ENCODE measurements at regions not wholly inside any gene's neighbourhood (a gene's known extent, or its start where the extent isn't known, plus 50 kb on each side); places are given as distances from the start of the nearest gene placed in this dataset.
"Not testable (repeated sequence)": the region's sequence is repeated elsewhere in the genome, so short reads cannot be mapped to it uniquely, and the experiment has no call there.

- H3K4me3 ChIP-seq (ENCODE audit: low read depth, poor library complexity, severe bottlenecking) = no peak overlapping the region
- intact Hi-C loops (cut with DNase I; ENCODE audit: low total_unique reads) = no loop called here
- DNase-seq (ENCODE audit: low spot score in 2 of 2) = no peak
- WGBS, 2 donors = 87 to 95% methylated on average over 2 of the region's 2 CpGs
- TF ChIP-seq CTCF (IDR thresholded peaks at IDR 0.05) (no peak), POLR2A (IDR thresholded peaks at IDR 0.05) (no peak)
Measured at GRCh38 chr7:13604178-13604577, 385.3 kb downstream of the ETV1 start.

- DNase-seq (ENCODE audit: low spot score in 2 of 2) = no peak
- no peak overlapping the region for H3K4me3 ChIP-seq (ENCODE audit: low read depth, poor library complexity, severe bottlenecking)
- TF ChIP-seq POLR2A (IDR thresholded peaks at IDR 0.05) (no peak), CTCF (IDR thresholded peaks at IDR 0.05) (no peak)
- intact Hi-C loops (cut with DNase I; ENCODE audit: low total_unique reads) = no loop called here
Measured at GRCh38 chr7:13610372-13610771, 379.1 kb downstream of the ETV1 start.

DNA sequence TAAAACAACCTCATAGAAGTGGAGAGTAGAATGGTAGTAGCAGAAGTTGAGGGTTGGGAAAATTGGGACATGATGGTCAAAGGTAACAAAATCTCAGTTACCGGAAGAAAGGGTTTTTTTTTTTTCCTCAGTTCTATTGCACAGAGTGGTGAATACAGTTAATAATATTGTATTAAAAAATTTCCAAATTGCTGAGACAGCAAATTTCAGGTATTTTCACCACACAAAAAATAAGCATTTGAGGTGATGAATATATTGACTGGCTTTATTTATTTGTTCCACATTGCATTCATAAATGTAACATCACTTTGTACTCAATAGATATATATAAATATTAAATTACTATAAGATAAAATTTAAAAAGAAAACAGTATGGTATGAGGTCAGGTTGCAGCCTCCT is 373.8 kb downstream of the ETV1 start:
- TF ChIP-seq POLR2A (IDR thresholded peaks at IDR 0.05) (no peak), CTCF (IDR thresholded peaks at IDR 0.05) (no peak)
- WGBS, 2 donors = 93 to 96% methylated on average over 1 of the region's 1 CpG
- H3K4me3 ChIP-seq (ENCODE audit: low read depth, poor library complexity, severe bottlenecking) = no peak overlapping the region
- no peak for DNase-seq (ENCODE audit: low spot score in 2 of 2)
- intact Hi-C loops (cut with DNase I; ENCODE audit: low total_unique reads) = no loop called here

DNA sequence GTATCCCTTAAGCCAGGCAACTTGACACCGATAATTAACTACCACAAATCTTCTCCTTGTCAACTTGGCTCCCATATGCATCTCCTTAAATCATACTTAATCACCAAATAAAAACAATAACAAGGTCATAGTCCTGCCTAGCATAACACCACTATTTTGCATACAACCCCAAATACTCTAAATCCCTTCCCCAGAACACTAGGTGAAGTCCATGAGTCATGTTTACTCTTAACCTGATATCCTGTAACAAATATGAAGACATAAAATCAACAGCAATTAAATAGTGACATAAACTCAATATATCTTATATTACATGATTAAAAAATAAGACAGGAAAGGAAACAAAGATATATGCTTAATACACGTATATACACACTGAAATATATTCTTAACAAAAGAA is 362.0 kb downstream of the ETV1 start:
- 83 to 87% methylated on average over 2 of the region's 2 CpGs for WGBS, 2 donors
- H3K4me3 ChIP-seq (ENCODE audit: low read depth, poor library complexity, severe bottlenecking) = no peak overlapping the region
- no peak for DNase-seq (ENCODE audit: low spot score in 2 of 2)
- intact Hi-C loops (cut with DNase I; ENCODE audit: low total_unique reads) = no loop called here
- TF ChIP-seq CTCF (IDR thresholded peaks at IDR 0.05) (no peak), POLR2A (IDR thresholded peaks at IDR 0.05) (no peak)

DNA sequence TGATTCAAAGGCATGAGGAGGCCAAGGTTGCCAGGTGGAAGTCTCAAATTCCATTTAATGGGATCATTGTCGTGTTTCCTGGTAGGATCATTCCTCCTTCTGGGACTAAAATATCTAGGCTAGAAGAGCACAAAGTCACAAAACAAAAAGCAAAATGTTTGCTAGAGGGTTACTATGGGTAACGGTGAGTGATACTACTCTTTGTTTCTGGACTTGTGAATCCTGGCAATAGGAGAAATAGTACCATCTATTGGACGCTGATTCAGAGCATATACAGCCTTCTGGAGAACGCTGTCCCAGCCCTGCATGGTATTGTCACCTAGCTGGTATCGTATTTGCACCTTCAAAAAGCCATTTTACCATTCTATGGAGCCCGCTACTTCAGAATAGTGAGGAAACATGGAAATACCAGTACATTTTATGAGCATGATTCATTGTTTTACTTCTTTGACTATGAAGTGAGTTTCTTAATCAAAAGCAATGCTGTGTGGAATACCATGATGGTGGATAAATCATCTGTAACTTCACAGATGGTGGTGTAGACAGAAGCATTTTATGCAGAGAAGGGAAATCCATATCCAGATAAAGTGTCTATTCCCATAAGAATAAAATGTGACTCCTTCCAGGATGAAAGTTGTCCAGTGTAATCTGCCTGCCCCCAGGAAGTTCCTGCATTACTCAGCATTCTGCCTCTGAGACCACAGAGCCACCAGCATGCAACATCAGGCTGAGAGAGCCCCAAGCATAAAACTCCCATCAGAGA is 361.0 kb downstream of the ETV1 start:
- no peak overlapping the region for H3K4me3 ChIP-seq (ENCODE audit: low read depth, poor library complexity, severe bottlenecking)
- DNase-seq (ENCODE audit: low spot score in 2 of 2) = no peak
- TF ChIP-seq POLR2A (IDR thresholded peaks at IDR 0.05) (no peak), CTCF (IDR thresholded peaks at IDR 0.05) (no peak)
- 83 to 87% methylated on average over 6 of the region's 6 CpGs for WGBS, 2 donors
- intact Hi-C loops (cut with DNase I; ENCODE audit: low total_unique reads) = no loop called here

DNA sequence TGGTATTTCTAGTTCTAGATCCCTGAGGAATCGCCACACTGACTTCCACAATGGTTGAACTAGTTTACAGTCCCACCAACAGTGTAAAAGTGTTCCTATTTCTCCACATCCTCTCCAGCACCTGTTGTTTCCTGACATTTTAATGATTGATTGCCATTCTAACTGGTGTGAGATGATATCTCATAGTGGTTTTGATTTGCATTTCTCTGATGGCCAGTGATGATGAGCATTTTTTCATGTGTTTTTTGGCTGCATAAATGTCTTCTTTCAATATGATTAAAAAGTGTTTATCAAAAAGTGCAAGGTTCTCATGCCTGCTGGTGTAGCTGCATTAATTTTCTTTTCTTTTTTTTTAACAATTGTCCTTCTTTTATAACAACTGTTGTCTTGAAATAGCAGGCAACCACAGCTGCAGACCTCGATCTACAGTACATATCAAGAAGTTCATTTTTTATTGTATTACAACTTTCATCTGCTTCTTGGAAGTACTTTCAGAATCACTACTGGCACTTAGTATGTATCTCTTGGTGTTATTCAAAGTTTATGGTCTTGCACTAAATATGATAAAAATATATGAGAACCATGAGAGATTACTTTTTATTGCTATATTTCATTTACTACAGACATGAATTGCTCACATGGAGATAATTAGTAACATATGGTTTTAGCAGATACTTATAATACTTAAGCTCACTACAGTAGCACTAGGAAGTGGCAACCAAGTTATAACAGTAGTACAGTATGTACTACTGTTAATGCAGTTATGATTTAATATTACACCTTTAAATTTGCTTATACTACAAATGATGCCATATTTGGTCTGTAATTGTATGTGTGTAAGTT is 358.0 kb downstream of the ETV1 start:
- 49 to 66% methylated on average over 2 of the region's 2 CpGs for WGBS, 2 donors
- intact Hi-C loops (cut with DNase I; ENCODE audit: low total_unique reads); DNase-seq (ENCODE audit: low spot score in 2 of 2); H3K4me3 ChIP-seq (ENCODE audit: low read depth, poor library complexity, severe bottlenecking): not testable (repeated sequence)
